ENCODE measurements at regions not wholly inside any gene's neighbourhood (a gene's known extent, or its start where the extent isn't known, plus 50 kb on each side); places are given as distances from the start of the nearest gene placed in this dataset.
"Not testable (repeated sequence)": the region's sequence is repeated elsewhere in the genome, so short reads cannot be mapped to it uniquely, and the experiment has no call there.

GRCh38 chr2:217360111-217360510, 500.2 kb upstream of the TNP1 start:
- peak in 17 of 42 donors; percentile 12 to 56 (median 27) for DNase-seq
- intact Hi-C loops (cut with DNase I), result no loop called here

GRCh38 chr2:217357886-217358620, 498.2 kb upstream of the TNP1 start:
- intact Hi-C loops (cut with DNase I), result no loop called here
- no peak for DNase-seq

GRCh38 chr2:217356781-217357180, 496.9 kb upstream of the TNP1 start:
- peak; percentile 11 to 84 (median 58) for DNase-seq
- intact Hi-C loops (cut with DNase I), result no loop called here

GRCh38 chr2:217356142-217356541, 496.3 kb upstream of the TNP1 start:
- no peak for DNase-seq
- intact Hi-C loops (cut with DNase I), result no loop called here

GRCh38 chr2:217353591-217353990, 493.7 kb upstream of the TNP1 start:
- intact Hi-C loops (cut with DNase I), result no loop called here
- DNase-seq, result no peak

- DNase-seq, result no peak
- intact Hi-C loops (cut with DNase I), result no loop called here
Measured at GRCh38 chr2:217351378-217351777, 491.5 kb upstream of the TNP1 start.

GRCh38 chr2:217349251-217349650, 489.4 kb upstream of the TNP1 start:
- intact Hi-C loops (cut with DNase I), result no loop called here
- DNase-seq, result no peak

- intact Hi-C loops (cut with DNase I); DNase-seq: not testable (repeated sequence)
Measured at GRCh38 chr2:217347630-217348029, 487.8 kb upstream of the TNP1 start.

GRCh38 chr2:217346043-217346442, 486.2 kb upstream of the TNP1 start:
- intact Hi-C loops (cut with DNase I); DNase-seq: not testable (repeated sequence)

GRCh38 chr2:217340899-217341298, 481.0 kb upstream of the TNP1 start:
- no peak for DNase-seq
- intact Hi-C loops (cut with DNase I), result no loop called here

- intact Hi-C loops (cut with DNase I), result no loop called here
- DNase-seq, result no peak
Measured at GRCh38 chr2:217340176-217340575, 480.3 kb upstream of the TNP1 start.

- intact Hi-C loops (cut with DNase I), result no loop called here
- no peak for DNase-seq
Measured at GRCh38 chr2:217339753-217340152, 479.9 kb upstream of the TNP1 start.

- intact Hi-C loops (cut with DNase I), result no loop called here
- no peak for DNase-seq
Measured at GRCh38 chr2:217338306-217338916, 478.5 kb upstream of the TNP1 start.

- no peak for DNase-seq
- intact Hi-C loops (cut with DNase I), result no loop called here
Measured at GRCh38 chr2:217337771-217338170, 477.9 kb upstream of the TNP1 start.

- no peak for DNase-seq
- intact Hi-C loops (cut with DNase I), result no loop called here
Measured at GRCh38 chr2:217336694-217337093, 476.8 kb upstream of the TNP1 start.

GRCh38 chr2:217335341-217335966, 475.6 kb upstream of the TNP1 start:
- intact Hi-C loops (cut with DNase I), result no loop called here
- DNase-seq, result no peak

GRCh38 chr2:217334561-217334960, 474.7 kb upstream of the TNP1 start:
- DNase-seq, result no peak
- intact Hi-C loops (cut with DNase I), result no loop called here

- DNase-seq, result no peak
- intact Hi-C loops (cut with DNase I), result no loop called here
Measured at GRCh38 chr2:217332866-217333265, 473.0 kb upstream of the TNP1 start.

GRCh38 chr2:217332417-217332791, 472.5 kb upstream of the TNP1 start:
- no peak for DNase-seq
- intact Hi-C loops (cut with DNase I), result no loop called here

- DNase-seq, result no peak
- intact Hi-C loops (cut with DNase I), result no loop called here
Measured at GRCh38 chr2:217331523-217332416, 471.9 kb upstream of the TNP1 start.
